H7 (cell line): ENCODE measurements at regions not wholly inside any gene's neighbourhood (a gene's known extent, or its start where the extent isn't known, plus 50 kb on each side); places are given as distances from the start of the nearest gene placed in this dataset.

Experiments
- DNase-seq: peaks from one replicate; pipeline ENCODE4 v3.0.0; 2012
- H3K27me3 ChIP-seq: 2 replicates; pipeline ENCODE4 v1.6.0; 2011; ENCODE audit warnings: mild to moderate bottlenecking, low read length; ENCODE audit not compliant: control insufficient read depth, insufficient read depth
- H3K36me3 ChIP-seq: replicated peaks from 2 replicates; pipeline ENCODE4 v1.5.1; 2011; ENCODE audit warnings: low read length; ENCODE audit not compliant: control insufficient read depth, insufficient read depth
- H3K4me3 ChIP-seq: 2 replicates; pipeline ENCODE4 v1.5.1; 2011; ENCODE audit warnings: low read depth, mild to moderate bottlenecking, control low read depth, low read length, moderate library complexity; ENCODE audit not compliant: insufficient read depth

GRCh38 chr11:134536677-134537076, 124.6 kb upstream of the B3GAT1 start:
- peak; percentile 28 for DNase-seq
- Histone ChIP-seq H3K36me3 (no peaks in the 10 kb centered on the region), H3K4me3 (no peak overlapping the region), H3K27me3 (no peaks in the 10 kb centered on the region)

GRCh38 chr11:134536219-134536618, 124.2 kb upstream of the B3GAT1 start:
- no peaks in the 10 kb centered on the region for H3K36me3 ChIP-seq
- H3K27me3 ChIP-seq: no peaks in the 10 kb centered on the region
- no peak overlapping the region for H3K4me3 ChIP-seq
- DNase-seq: peak; percentile 30

GRCh38 chr11:134535029-134536025, 123.3 kb upstream of the B3GAT1 start:
- no peaks in the 10 kb centered on the region for H3K27me3 ChIP-seq
- H3K36me3 ChIP-seq: no peaks in the 10 kb centered on the region
- H3K4me3 ChIP-seq: no peak overlapping the region
- DNase-seq: peak; percentile 23

GRCh38 chr11:134533511-134533910, 121.5 kb upstream of the B3GAT1 start:
- Histone ChIP-seq H3K36me3 (no peaks in the 10 kb centered on the region), H3K4me3 (no peak overlapping the region), H3K27me3 (no peaks in the 10 kb centered on the region)
- DNase-seq: no peak

- Histone ChIP-seq H3K36me3 (no peaks in the 10 kb centered on the region), H3K27me3 (no peaks in the 10 kb centered on the region), H3K4me3 (no peak overlapping the region)
- DNase-seq: peak; percentile 43
Observed at GRCh38 chr11:134532921-134533421, 120.9 kb upstream of the B3GAT1 start.

- H3K27me3 ChIP-seq: no peaks in the 10 kb centered on the region
- peak; percentile 29 for DNase-seq
- no peaks in the 10 kb centered on the region for H3K36me3 ChIP-seq
- H3K4me3 ChIP-seq: no peak overlapping the region
Observed at GRCh38 chr11:134532131-134532920, 120.3 kb upstream of the B3GAT1 start.

- Histone ChIP-seq H3K4me3 (no peak overlapping the region), H3K27me3 (no peaks in the 10 kb centered on the region), H3K36me3 (no peaks in the 10 kb centered on the region)
- peak; percentile 30 for DNase-seq
Observed at GRCh38 chr11:134531327-134532130, 119.5 kb upstream of the B3GAT1 start.

- DNase-seq: peak; percentile 35
- no peaks in the 10 kb centered on the region for H3K36me3 ChIP-seq
- no peak overlapping the region for H3K4me3 ChIP-seq
- H3K27me3 ChIP-seq: no peaks in the 10 kb centered on the region
Observed at GRCh38 chr11:134530636-134531326, 118.7 kb upstream of the B3GAT1 start.

DNA sequence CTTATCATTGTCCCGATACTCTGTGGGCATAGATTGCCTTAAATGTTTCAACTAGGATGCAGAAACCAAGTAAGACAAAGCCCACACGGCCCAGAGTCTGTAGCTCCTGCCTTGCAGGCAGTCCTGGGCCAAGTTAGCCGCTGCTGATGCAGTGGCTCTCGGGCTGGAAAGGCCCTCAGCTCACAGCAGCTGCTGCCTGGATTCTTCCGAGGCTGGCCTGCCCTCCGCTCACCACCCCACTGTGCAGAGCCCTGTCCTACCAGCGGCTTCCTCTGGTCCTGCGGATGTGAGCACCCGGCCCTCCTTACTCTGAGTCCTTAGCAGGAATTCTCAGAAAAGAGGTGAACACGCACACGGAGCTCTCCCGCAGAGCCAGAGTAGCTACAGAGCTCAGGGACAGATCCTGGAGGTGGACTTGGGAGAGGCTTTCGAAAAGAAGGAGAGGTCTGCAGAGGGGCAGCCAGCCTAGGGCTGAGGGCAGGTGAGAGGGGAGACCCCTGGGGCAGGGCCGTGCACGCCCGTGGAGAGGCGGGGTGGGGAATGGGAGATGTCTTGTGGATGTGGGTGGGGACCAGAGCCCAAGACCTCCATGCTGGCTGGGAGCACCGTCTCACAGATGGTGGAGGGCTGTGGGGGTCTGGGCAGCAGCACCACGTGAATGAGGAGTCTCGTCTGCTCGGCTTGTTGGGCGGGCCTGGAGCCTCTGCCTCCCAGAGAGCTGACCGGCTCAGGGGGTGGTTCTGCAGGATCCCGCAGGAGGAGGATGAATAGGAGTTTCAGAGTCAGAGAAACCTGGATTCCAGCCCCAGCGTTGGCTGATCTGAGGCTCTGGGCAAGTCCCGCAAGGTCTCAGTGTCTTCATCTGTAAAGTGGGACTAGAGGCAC, 117.4 kb upstream of the B3GAT1 start:
- H3K27me3 ChIP-seq: no peaks in the 10 kb centered on the region
- DNase-seq: peak; percentile 55

GRCh38 chr11:134528453-134528852, 116.4 kb upstream of the B3GAT1 start:
- Histone ChIP-seq H3K4me3 (no peak overlapping the region), H3K36me3 (no peaks in the 10 kb centered on the region), H3K27me3 (no peaks in the 10 kb centered on the region)
- DNase-seq: peak; percentile 19

More for the DNA sequence above, 117.4 kb upstream of the B3GAT1 start:
- Histone ChIP-seq H3K4me3 (no peak overlapping the region), H3K36me3 (no peaks in the 10 kb centered on the region)

GRCh38 chr11:134527382-134528243, 115.6 kb upstream of the B3GAT1 start:
- no peak for DNase-seq
- H3K4me3 ChIP-seq: no peak overlapping the region
- no peaks in the 10 kb centered on the region for H3K27me3 ChIP-seq
- no peaks in the 10 kb centered on the region for H3K36me3 ChIP-seq
